ENCODE measurements at regions not wholly inside any gene's neighbourhood (a gene's known extent, or its start where the extent isn't known, plus 50 kb on each side); places are given as distances from the start of the nearest gene placed in this dataset.

DNA sequence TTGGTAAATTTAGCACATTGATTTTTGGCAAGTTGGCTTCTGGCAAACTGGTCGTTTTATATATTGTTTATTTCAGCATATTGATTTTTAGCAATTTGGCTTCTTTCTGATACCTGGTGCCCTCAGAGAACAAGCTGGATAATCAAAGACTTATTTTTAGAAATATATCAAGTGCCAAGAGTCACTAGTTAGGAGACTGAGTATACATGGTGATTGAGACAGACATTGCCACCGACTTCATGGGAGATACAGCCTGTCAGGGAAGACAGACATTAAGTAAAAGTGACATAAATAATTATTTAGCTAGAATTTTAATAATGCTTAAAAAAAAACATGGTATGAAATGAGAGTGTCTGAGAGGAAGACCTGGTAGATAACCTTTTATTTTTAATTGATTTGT lies 242.3 kb upstream of the MTNR1B start:
- TF ChIP-seq SIN3A (IDR thresholded peaks at IDR 0.05; ENCODE audit: borderline replicate concordance, low read depth, low read length) = no peak
- TF ChIP-seq CTCF (IDR thresholded peaks at IDR 0.05) = no peak
- TF ChIP-seq, protein P1, sequence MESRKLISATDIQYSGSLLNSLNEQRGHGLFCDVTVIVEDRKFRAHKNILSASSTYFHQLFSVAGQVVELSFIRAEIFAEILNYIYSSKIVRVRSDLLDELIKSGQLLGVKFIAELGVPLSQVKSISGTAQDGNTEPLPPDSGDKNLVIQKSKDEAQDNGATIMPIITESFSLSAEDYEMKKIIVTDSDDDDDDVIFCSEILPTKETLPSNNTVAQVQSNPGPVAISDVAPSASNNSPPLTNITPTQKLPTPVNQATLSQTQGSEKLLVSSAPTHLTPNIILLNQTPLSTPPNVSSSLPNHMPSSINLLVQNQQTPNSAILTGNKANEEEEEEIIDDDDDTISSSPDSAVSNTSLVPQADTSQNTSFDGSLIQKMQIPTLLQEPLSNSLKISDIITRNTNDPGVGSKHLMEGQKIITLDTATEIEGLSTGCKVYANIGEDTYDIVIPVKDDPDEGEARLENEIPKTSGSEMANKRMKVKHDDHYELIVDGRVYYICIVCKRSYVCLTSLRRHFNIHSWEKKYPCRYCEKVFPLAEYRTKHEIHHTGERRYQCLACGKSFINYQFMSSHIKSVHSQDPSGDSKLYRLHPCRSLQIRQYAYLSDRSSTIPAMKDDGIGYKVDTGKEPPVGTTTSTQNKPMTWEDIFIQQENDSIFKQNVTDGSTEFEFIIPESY (IDR thresholded peaks at IDR 0.05; ENCODE audit: borderline replicate concordance, low read depth) = no peak
- no peak for TF ChIP-seq USF2 (IDR thresholded peaks at IDR 0.05; ENCODE audit: borderline replicate concordance, low read depth, low read length)
- no peak for TF ChIP-seq CHD2 (IDR thresholded peaks at IDR 0.05; ENCODE audit: low read length, partially characterized antibody)

Data from SK-N-SH (cell line).